GM23338 (cell line): ENCODE measurements at regions not wholly inside any gene's neighbourhood (a gene's known extent, or its start where the extent isn't known, plus 50 kb on each side); places are given as distances from the start of the nearest gene placed in this dataset.

Experiments
- EZH2 ChIP-seq: fragments of 200-600 bp; sonication (generic); IDR thresholded peaks from one replicate; pipeline ENCODE4 v1.8.0; 2017; ENCODE audit warnings: antibody characterized with exemption, mild to moderate bottlenecking, low read depth; ENCODE audit not compliant: unreplicated experiment
- TF ChIP-seq, protein P1 (sequence below), 2 experiments: fragments of 200-600 bp in 1 of 2; sonication (generic) in 1 of 2; conservative IDR thresholded peaks; 2 replicates each; pipeline versions ENCODE4 v1.5.1 to v1.6.1; 2016 to 2017; ENCODE audit warnings: antibody characterized with exemption in 2 of 2, low read depth in 2 of 2, mild to moderate bottlenecking in 2 of 2, moderate library complexity in 1 of 2

DNA sequence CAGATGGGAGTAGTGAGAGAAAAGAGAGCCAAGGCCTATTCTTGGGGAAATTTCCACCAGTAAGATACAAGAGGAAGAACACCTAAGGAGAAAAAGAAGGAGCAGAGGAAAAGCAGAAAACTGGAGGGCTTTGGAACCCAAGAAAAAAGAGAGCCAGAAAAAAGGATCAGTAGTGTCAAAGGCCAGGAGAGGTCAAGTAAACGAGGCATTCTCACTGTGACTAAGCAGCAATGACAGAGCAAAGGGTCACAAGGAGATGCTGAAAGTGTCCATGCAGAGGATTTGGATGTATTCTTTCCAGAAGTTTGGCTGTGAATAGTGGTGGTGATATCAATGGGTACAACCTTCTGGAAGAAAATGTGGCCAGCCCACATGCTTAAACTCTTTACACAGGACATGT, 109.5 kb downstream of the DYNAP start:
- TF ChIP-seq, protein P1, sequence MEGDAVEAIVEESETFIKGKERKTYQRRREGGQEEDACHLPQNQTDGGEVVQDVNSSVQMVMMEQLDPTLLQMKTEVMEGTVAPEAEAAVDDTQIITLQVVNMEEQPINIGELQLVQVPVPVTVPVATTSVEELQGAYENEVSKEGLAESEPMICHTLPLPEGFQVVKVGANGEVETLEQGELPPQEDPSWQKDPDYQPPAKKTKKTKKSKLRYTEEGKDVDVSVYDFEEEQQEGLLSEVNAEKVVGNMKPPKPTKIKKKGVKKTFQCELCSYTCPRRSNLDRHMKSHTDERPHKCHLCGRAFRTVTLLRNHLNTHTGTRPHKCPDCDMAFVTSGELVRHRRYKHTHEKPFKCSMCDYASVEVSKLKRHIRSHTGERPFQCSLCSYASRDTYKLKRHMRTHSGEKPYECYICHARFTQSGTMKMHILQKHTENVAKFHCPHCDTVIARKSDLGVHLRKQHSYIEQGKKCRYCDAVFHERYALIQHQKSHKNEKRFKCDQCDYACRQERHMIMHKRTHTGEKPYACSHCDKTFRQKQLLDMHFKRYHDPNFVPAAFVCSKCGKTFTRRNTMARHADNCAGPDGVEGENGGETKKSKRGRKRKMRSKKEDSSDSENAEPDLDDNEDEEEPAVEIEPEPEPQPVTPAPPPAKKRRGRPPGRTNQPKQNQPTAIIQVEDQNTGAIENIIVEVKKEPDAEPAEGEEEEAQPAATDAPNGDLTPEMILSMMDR (conservative IDR thresholded peaks at IDR 0.05; ENCODE audit: low read depth in 2 of 2): no peak
- TF ChIP-seq EZH2: no peak
